Peyer's patch (tissue), 4 donors: ENCODE measurements at regions not wholly inside any gene's neighbourhood (a gene's known extent, or its start where the extent isn't known, plus 50 kb on each side); places are given as distances from the start of the nearest gene placed in this dataset.

Experiments used
- POLR2A ChIP-seq, 2 donors: fragments of 450-650 bp; IDR thresholded peaks; one replicate each; pipeline ENCODE4 v1.5.1; 2017; ENCODE audit warnings: antibody characterized with exemption in 2 of 2, mild to moderate bottlenecking in 2 of 2, moderate library complexity in 2 of 2
- TF ChIP-seq, protein P1 (sequence below), 6 experiments: fragments of 450-650 bp in 4 of 6; fragments of 200-600 bp in 2 of 6; sonication (generic) in 1 of 6; IDR thresholded peaks; one replicate each; pipeline ENCODE4 v1.5.1; 2017 to 2019; ENCODE audit warnings: antibody characterized with exemption in 6 of 6, mild to moderate bottlenecking in 3 of 6, moderate library complexity in 1 of 6

DNA sequence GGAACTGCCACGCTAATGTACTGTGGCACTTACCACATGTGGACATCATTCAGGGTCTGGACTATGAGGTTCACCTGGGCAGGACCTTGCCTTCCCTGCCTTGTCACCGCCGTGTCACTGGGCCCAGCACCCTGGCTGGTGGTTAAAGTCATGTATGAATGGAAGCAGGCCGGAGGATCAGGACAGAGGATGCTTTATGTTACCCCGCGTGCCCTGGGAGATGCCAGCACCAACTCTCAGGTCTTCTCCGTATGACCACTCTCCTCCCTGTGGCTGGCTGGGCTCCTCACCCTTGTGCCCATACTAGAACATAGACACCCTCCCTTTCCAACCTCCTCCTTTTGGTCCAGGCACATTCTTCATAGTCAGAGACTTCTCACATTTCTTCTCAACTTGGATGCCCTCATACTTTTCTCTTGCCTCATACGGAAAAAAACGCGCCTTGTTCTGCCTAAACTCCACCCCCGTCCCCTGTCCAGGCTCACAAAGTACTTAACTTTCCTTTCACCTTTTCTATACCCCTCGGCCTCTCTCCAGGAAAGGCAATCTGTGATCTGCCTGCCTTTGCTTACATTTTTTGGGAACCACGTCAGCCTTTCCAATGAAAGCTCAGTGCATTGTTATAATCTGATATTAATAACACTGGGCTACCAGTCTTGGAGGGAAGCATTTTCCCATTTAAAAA, 240.0 kb downstream of the TEX36 start:
- TF ChIP-seq, protein P1, sequence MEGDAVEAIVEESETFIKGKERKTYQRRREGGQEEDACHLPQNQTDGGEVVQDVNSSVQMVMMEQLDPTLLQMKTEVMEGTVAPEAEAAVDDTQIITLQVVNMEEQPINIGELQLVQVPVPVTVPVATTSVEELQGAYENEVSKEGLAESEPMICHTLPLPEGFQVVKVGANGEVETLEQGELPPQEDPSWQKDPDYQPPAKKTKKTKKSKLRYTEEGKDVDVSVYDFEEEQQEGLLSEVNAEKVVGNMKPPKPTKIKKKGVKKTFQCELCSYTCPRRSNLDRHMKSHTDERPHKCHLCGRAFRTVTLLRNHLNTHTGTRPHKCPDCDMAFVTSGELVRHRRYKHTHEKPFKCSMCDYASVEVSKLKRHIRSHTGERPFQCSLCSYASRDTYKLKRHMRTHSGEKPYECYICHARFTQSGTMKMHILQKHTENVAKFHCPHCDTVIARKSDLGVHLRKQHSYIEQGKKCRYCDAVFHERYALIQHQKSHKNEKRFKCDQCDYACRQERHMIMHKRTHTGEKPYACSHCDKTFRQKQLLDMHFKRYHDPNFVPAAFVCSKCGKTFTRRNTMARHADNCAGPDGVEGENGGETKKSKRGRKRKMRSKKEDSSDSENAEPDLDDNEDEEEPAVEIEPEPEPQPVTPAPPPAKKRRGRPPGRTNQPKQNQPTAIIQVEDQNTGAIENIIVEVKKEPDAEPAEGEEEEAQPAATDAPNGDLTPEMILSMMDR (IDR thresholded peaks at IDR 0.05): no peak
- TF ChIP-seq POLR2A (IDR thresholded peaks at IDR 0.05): no peak
